ENCODE measurements at regions not wholly inside any gene's neighbourhood (a gene's known extent, or its start where the extent isn't known, plus 50 kb on each side); places are given as distances from the start of the nearest gene placed in this dataset.
"Not testable (repeated sequence)": the region's sequence is repeated elsewhere in the genome, so short reads cannot be mapped to it uniquely, and the experiment has no call there.

GRCh38 chr1:19552291-19553010 is 67.1 kb upstream of the CAPZB start:
- no peak overlapping the region for H3K27ac Mint-ChIP-seq
- H3K36me3 Mint-ChIP-seq = peaks cover 3% of the 10 kb centered on the region
- peaks cover 7 to 11% (median 10%) of the 10 kb centered on the region in 3 donors for H3K9me3 Mint-ChIP-seq
- no peaks in the 10 kb centered on the region for H3K4me1 Mint-ChIP-seq
- H3K4me3 Mint-ChIP-seq = no peak overlapping the region
- H3K27me3 Mint-ChIP-seq = peaks cover 5% of the 10 kb centered on the region

GRCh38 chr1:19551837-19552236 is 66.5 kb upstream of the CAPZB start:
- H3K27me3 Mint-ChIP-seq, H3K27ac Mint-ChIP-seq: not testable (repeated sequence)

GRCh38 chr1:19550437-19550836 is 65.1 kb upstream of the CAPZB start:
- not testable (repeated sequence) for H3K4me3 Mint-ChIP-seq, H3K27me3 Mint-ChIP-seq, H3K36me3 Mint-ChIP-seq, H3K4me1 Mint-ChIP-seq, H3K27ac Mint-ChIP-seq
- H3K9me3 Mint-ChIP-seq = peaks cover 13 to 20% (median 15%) of the 10 kb centered on the region in 3 donors

More at GRCh38 chr1:19551837-19552236, 66.5 kb upstream of the CAPZB start:
- not testable (repeated sequence) for H3K4me3 Mint-ChIP-seq, H3K36me3 Mint-ChIP-seq, H3K4me1 Mint-ChIP-seq
- peaks cover 7 to 11% (median 10%) of the 10 kb centered on the region in 3 donors for H3K9me3 Mint-ChIP-seq

GRCh38 chr1:19547814-19548213 is 62.5 kb upstream of the CAPZB start:
- H3K27me3 Mint-ChIP-seq = peaks cover 8% of the 10 kb centered on the region
- H3K36me3 Mint-ChIP-seq = peaks cover 7% of the 10 kb centered on the region
- H3K4me1 Mint-ChIP-seq = no peaks in the 10 kb centered on the region
- H3K9me3 Mint-ChIP-seq = peaks cover 11 to 18% (median 15%) of the 10 kb centered on the region in 3 donors
- H3K27ac Mint-ChIP-seq = no peak overlapping the region
- no peak overlapping the region for H3K4me3 Mint-ChIP-seq

GRCh38 chr1:19536519-19536918 is 51.2 kb upstream of the CAPZB start:
- Mint-ChIP-seq H3K36me3 (peaks cover 3% of the 10 kb centered on the region), H3K9me3 (peaks cover 2 to 8% (median 5%) of the 10 kb centered on the region in 3 donors), H3K27me3 (no peaks in the 10 kb centered on the region), H3K4me3 (no peak overlapping the region), H3K27ac (no peak overlapping the region), H3K4me1 (peaks cover 3 to 4% (median 4%) of the 10 kb centered on the region in 3 donors)

GRCh38 chr1:19535214-19535613 is 49.9 kb upstream of the CAPZB start:
- peaks cover 3% of the 10 kb centered on the region for H3K36me3 Mint-ChIP-seq
- H3K27ac Mint-ChIP-seq = no peak overlapping the region
- H3K27me3 Mint-ChIP-seq = no peaks in the 10 kb centered on the region
- H3K9me3 Mint-ChIP-seq = peaks cover 2 to 11% (median 5%) of the 10 kb centered on the region in 3 donors
- H3K4me1 Mint-ChIP-seq = peaks cover 3 to 4% (median 4%) of the 10 kb centered on the region in 3 donors
- H3K4me3 Mint-ChIP-seq = no peak overlapping the region
